Activated CD4-positive, alpha-beta T cell treated with anti-CD3 and anti-CD28 coated beads, Interleukin-10, Interleukin-2, amounts not matched to agents 100 ng/mL and 50 ng/mL, durations not matched to agents 16 hours and 8 hours (primary cell): ENCODE measurements at regions not wholly inside any gene's neighbourhood (a gene's known extent, or its start where the extent isn't known, plus 50 kb on each side); places are given as distances from the start of the nearest gene placed in this dataset.

Experiments
- DNase-seq: peaks from one replicate; pipeline ENCODE4 v3.0.0-alpha.2; 2020

DNA sequence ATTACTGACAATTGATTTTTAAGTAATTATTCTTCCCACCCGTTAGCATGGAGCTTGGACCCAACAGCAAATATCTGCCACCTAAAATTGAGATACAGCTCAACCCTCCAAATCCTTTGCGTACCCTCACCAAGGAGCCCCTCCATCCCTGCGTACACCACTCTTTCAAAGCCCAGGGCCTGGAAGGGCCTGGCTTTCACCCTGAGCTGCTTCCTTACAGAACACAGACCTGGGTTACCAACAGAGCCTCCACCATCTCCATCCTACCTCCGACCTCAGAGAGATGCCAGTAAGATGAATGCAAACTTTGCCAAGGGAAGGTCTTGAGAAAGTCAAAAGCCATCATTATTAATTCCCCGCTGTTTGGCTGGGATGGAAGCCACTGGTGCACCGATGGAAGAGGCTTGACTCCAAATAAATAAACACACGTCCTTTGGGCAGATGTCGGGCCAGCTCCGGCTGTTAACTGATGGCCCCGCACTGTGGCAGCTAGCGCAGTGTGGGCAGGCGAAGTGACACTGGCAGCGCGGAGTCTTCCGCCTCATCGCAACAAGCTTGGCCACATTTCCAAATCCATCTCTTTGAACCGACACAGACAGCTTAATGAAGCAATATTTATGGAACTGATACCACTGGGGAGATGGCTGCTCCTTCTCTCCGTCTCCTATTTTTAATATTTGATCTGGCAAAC lies 150.2 kb upstream of the VSTM2B start:
- no peak for DNase-seq

GRCh38 chr19:29376855-29377354 lies 148.9 kb upstream of the VSTM2B start:
- no peak for DNase-seq

- DNase-seq = no peak
These were observed 147.7 kb upstream of the VSTM2B start for GRCh38 chr19:29378126-29378525.

DNA sequence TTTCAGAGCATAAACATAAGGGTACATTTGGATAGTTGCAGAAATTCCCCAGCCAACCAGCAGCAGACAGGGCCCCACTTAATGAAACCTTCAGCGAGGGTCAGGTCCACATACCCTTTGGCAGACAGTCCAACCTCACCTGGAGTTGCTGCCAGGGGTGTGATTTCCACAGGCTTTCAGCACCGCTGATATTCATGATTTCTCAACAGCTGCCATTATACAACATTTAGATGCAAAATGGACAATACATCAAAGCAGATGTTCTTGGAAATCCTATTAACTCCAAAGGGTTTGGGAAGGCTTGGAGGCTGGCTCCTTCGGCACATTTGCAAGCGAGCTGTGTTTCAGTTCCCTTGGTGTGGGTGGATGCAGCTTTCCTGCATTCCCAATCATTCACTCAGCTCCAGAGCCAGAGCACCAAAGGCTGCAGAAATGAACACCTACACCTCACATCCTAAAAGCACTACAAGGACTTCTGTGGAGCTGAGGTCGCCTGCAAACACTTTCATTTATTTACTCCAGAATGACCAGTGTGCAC lies 147.2 kb upstream of the VSTM2B start:
- no peak for DNase-seq

GRCh38 chr19:29379257-29380021 lies 146.4 kb upstream of the VSTM2B start:
- DNase-seq = no peak

DNA sequence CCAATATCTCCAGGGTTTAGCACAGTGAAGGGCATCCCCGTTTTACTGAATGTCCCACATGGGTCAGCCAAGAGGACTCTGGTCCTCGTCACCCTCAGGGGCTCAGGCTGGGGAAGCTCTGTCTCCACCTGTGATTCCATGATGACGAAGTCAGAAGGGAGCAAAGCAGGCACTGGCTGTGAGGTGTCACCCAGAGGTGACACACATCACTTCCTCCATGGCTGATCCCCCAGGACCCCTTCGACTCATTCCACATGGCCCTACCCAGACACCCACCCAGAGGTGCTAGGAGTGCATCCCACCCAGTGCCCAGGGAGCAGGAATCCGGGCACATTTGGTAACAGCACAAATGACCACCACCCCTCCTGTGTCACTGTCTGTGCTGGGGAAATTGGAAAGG lies 145.2 kb upstream of the VSTM2B start:
- no peak for DNase-seq

DNA sequence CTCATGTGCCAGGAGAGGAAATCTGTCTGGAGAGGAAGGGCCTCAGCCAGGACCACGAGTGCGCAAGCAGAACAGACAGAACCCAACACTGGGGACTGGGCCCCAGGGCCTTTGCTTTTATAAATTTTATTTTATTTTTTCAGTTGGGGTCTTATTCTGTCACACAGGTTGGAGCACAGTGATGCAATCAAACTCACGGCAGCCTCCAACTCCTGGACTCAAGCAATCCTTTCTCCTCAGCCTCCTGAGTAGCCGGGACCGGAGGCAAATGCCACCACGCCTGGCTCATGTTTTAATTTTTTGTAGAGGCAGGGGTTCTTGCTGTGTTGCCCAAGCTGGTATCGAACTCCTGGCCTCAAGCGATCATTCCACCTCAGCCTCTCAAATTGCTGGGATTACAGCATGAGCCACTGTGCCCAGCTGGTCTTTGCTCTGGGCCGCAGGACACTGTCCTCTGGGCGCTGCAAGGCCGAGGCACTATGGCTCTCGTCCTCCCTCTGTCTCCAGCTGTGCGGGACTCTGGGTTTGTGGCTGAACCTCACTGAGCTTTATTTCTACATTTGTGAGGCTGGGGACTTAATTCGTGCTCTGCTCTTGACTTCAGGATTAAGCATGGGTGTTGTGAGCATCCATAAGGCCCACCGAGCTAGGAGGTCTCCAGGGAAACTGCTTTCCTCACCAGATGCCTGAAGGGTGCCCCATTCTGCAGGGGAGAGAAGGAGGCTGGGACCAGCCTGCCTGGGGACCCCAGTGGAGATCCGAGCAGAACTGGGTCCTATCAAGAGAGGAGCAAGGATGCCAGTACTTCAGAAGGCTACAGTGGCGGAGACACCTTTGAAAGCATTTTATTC lies 144.2 kb upstream of the VSTM2B start:
- no peak for DNase-seq

DNA sequence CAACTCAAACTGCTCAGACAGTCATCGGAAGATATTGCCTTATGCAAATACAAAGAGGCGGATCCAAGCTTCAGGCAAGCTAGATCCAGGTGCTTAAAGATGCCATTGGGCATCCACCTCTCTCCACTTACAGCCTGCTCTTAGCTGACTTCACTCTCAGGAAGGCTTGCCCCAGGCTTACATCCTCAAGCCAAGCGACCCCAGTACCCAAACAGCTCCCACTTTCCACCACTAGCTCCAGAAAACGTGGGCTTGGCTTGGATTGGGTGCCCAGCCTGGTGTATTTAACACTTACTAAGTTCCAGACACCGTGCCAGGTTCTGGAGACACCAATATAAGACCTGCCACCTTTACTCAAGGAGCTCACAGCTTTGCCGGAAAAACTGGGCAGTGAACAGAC lies 142.1 kb upstream of the VSTM2B start:
- DNase-seq = no peak

GRCh38 chr19:29384656-29385055 lies 141.1 kb upstream of the VSTM2B start:
- no peak for DNase-seq

- no peak for DNase-seq
These were observed 140.5 kb upstream of the VSTM2B start for GRCh38 chr19:29385191-29385795.

GRCh38 chr19:29386970-29387369 lies 138.8 kb upstream of the VSTM2B start:
- DNase-seq = no peak

DNA sequence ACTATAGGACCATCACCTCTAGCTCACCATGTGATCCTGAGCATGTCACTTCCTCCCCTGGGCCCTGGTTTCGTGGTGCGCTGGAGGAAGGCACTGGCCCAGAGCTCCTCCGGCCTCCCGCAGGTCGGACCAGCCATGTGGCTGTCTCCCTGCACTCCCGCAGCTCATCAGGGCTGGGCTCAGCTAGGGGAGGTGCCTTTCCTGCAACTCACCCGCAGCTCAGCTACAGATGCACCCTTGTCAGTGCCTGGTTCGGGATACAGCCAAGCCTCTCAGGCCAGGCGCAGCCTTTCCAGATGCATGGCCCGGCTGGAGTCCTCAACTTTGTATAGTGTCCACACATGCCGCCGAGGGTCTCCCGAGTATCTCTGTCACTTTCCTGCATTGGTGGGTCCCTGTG lies 138.2 kb upstream of the VSTM2B start:
- no peak for DNase-seq

DNA sequence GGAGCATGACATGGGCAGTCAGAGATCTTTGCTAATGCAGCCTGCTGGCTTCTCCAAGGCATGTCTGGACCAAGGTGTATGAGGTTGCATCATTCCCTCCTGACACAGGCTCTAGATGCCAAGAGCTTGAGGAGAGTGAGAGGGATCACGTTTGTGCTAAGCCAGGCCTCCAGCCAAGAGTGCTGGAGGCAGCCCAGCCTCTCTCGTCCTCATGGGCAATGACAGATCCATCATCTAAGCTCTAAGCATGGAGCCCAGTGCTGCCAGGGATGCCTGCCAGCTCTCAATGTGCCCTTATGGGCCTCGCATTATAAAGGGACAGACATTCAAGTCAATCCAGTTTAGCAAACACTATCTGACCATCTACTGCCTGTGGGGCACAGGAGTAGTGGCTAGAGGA lies 136.3 kb upstream of the VSTM2B start:
- DNase-seq = no peak

DNA sequence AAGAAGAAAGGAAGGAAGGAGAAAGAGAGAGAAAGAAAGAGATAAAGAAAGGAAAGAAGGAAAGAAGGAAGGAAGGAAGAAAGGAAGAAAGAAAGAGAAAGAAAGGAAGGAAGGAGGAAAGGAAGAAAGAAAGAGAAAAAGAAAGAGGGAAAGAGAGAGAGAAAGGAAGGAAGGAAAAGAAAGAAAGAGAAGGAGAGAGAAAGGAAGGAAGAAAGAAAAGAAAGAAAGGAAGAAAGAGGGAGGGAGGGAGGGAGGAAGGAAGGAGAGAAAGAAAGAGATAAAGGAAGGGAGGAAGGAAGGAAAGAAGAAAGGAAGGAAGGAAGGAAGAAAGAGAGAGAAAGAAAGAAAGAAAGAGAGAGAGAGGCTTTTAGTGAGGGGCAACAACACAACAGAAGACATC lies 135.1 kb upstream of the VSTM2B start:
- DNase-seq = no peak

GRCh38 chr19:29393915-29394460 lies 131.8 kb upstream of the VSTM2B start:
- no peak for DNase-seq

DNA sequence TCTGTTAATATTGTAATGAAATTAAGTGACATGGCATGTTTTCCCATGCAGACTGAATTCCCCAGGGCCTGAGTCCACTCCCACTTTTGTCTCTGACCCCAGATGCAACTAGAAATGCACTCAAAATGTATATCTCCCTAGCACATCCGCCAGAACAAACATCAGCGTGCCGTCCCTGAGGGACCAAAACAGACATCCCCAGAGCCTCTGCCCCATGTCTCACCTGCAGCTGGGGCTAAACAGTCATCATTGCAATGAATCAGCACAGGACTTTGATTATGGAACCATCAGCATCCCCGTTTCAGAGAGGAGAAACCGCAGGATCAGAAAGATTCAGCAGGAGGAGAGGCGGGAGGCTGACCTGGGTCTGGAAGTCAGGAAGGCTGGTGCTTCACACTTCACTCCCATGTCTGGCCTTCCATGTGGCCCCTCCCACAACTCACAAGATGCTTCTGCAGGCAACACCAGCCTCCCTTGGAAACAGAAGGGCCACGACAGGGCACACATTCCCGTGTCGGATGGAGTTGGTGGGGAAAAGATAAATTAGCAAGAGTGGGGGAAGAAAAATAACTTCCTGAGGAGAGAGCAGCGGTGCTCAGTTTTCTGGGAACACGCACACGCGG lies 130.6 kb upstream of the VSTM2B start:
- DNase-seq = no peak

DNA sequence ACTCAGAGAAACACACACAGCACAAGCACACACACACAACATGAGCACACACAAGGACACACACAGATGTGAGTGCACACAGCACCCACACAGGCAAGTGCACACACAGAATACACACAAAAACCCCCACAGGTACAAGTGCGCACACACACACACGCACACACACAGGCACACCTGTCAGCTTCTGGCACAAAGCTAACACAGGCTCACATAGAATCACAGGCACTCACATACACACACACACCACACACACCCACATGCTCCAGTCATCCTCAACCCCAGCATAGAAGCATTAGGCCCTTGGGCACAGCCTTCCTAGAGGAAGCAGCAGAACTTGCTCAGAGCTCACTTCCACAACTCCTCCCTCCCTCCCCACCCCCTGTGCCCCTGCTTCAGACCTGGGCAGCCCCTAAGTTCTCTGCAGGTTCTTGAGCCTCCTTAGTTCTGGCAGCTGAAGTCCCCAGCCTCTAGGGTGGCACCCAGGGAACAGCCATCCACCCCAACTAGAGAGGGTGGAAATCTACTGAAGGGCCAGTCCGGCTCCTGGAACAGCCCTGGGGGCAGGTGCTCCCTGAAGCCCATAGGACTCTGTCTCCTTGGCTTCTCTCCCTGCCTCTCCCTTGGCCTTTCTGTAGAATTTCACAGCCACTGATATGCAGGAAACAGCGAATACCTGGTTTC lies 129.9 kb upstream of the VSTM2B start:
- DNase-seq = no peak

- DNase-seq = no peak
These were observed 128.9 kb upstream of the VSTM2B start for GRCh38 chr19:29396925-29397324.

DNA sequence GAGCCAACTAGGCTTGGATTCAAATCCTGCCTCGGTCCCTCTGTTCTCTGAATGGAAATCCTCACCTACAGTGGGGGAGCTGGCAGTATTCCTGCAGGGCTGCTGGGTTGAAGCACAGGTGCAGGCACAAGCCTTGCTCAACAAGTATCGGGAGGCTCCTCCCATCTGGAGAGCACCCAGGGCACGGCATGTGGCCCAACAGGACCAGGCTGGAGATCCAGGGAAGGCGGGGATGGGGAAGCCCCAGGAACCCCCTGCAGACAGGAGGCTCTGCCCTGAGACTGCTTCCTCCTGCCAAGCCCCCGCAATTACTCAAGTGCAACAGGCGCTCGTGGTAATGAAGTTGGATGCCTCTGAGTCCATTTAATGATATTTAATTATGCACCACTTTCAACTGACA lies 128.0 kb upstream of the VSTM2B start:
- no peak for DNase-seq

DNA sequence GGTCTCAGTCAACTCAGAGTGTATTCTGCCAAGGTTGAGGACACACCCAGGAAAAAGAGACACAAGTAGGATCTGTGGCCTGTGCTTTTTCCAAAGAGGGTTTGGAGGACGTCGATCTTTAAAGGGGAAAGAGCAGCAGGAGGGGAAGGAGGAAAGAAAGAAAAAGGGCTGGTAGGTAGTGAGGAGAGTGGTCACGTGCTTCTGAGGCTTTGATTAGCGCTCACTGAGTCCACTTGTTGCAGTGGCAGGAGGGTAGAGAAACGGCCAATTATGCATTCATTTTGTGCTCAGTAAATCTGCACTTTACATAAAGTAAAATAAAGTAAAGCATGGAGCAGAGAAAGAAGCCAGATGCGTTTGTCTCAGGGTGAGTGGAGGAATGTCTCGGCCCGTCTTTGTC lies 126.0 kb upstream of the VSTM2B start:
- DNase-seq = no peak

- DNase-seq = no peak
These were observed 124.7 kb upstream of the VSTM2B start for GRCh38 chr19:29400917-29401711.
